ENCODE measurements at regions not wholly inside any gene's neighbourhood (a gene's known extent, or its start where the extent isn't known, plus 50 kb on each side); places are given as distances from the start of the nearest gene placed in this dataset.

- ChIA-PET CTCF (interaction anchor here (1.7 to 2.4 kb wide), 2 partner anchors 9 to 30 kb away, joined by 5 to 15 read pairs; no protein-coding TSS in a partner anchor), POLR2A (no interaction called here)
- no peaks in the 10 kb centered on the region for H3K27me3 Mint-ChIP-seq (ENCODE audit: low read depth)
- peaks cover 10% of the 10 kb centered on the region for H3K9me3 Mint-ChIP-seq
- peaks cover 5% of the 10 kb centered on the region; the same call in 1 of the 2 replicates for H3K36me3 Mint-ChIP-seq
- no peak for DNase-seq (ENCODE audit: low spot score)
- H3K27ac Mint-ChIP-seq: 0 out of 2 replicates have a peak overlapping the region, but pooled peaks have one; percentile 28
- no peak overlapping the region for H3K4me3 Mint-ChIP-seq
- peaks cover 17% of the 10 kb centered on the region for H3K4me1 Mint-ChIP-seq
- TF ChIP-seq RELA (CRISPR knock-in tag; IDR thresholded peaks at IDR 0.05; ENCODE audit: borderline replicate concordance): no peak
- 0 out of 2 replicates have a peak, but pooled peaks have one; percentile 34 for TF ChIP-seq ZNF423 (CRISPR knock-in tag; IDR thresholded peaks at IDR 0.05)
- peak; percentile 88 for ATAC-seq
Measured at GRCh38 chr5:117425163-117425562, 850.5 kb upstream of the SEMA6A start.

DNA sequence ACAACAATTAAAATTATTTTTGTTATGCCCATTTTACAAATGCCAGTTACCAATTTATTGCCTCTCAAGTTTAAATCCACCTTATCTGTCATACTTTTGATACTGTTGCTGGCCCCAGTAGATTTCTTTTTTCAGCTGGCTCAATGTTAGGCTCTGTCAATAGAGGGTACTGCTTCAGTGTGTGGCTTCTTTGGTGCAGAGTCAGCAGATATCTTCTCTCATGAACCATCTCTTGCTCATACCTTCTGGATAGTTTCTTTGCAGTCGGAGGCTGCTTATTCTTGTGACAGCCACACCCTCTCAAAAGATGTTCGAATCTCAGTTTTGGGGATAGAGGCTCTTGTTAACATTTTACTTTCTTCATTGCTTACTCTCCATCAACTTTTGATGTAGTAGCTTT is 849.9 kb upstream of the SEMA6A start:
- TF ChIP-seq SMAD3 (CRISPR knock-in tag; IDR thresholded peaks at IDR 0.05; ENCODE audit: borderline replicate concordance): no peak
- no peak for TF ChIP-seq TEAD1 (CRISPR knock-in tag; IDR thresholded peaks at IDR 0.05)
- no peak for TF ChIP-seq ZBTB21 (CRISPR knock-in tag; IDR thresholded peaks at IDR 0.05; ENCODE audit: borderline replicate concordance)
- TF ChIP-seq ZNF423 (CRISPR knock-in tag; IDR thresholded peaks at IDR 0.05): no peak
- TF ChIP-seq PRRX2 (CRISPR knock-in tag; IDR thresholded peaks at IDR 0.05): no peak
- no peak for TF ChIP-seq E2F5 (CRISPR knock-in tag; IDR thresholded peaks at IDR 0.05)
- TF ChIP-seq MXD4 (CRISPR knock-in tag; IDR thresholded peaks at IDR 0.05; ENCODE audit: borderline replicate concordance): no peak
- TF ChIP-seq ZMAT4 (CRISPR knock-in tag; IDR thresholded peaks at IDR 0.05): no peak
- TF ChIP-seq, protein P1, sequence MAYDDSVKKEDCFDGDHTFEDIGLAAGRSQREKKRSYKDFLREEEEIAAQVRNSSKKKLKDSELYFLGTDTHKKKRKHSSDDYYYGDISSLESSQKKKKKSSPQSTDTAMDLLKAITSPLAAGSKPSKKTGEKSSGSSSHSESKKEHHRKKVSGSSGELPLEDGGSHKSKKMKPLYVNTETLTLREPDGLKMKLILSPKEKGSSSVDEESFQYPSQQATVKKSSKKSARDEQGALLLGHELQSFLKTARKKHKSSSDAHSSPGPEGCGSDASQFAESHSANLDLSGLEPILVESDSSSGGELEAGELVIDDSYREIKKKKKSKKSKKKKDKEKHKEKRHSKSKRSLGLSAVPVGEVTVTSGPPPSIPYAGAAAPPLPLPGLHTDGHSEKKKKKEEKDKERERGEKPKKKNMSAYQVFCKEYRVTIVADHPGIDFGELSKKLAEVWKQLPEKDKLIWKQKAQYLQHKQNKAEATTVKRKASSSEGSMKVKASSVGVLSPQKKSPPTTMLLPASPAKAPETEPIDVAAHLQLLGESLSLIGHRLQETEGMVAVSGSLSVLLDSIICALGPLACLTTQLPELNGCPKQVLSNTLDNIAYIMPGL (CRISPR knock-in tag; IDR thresholded peaks at IDR 0.05): no peak
- TF ChIP-seq, protein P2, sequence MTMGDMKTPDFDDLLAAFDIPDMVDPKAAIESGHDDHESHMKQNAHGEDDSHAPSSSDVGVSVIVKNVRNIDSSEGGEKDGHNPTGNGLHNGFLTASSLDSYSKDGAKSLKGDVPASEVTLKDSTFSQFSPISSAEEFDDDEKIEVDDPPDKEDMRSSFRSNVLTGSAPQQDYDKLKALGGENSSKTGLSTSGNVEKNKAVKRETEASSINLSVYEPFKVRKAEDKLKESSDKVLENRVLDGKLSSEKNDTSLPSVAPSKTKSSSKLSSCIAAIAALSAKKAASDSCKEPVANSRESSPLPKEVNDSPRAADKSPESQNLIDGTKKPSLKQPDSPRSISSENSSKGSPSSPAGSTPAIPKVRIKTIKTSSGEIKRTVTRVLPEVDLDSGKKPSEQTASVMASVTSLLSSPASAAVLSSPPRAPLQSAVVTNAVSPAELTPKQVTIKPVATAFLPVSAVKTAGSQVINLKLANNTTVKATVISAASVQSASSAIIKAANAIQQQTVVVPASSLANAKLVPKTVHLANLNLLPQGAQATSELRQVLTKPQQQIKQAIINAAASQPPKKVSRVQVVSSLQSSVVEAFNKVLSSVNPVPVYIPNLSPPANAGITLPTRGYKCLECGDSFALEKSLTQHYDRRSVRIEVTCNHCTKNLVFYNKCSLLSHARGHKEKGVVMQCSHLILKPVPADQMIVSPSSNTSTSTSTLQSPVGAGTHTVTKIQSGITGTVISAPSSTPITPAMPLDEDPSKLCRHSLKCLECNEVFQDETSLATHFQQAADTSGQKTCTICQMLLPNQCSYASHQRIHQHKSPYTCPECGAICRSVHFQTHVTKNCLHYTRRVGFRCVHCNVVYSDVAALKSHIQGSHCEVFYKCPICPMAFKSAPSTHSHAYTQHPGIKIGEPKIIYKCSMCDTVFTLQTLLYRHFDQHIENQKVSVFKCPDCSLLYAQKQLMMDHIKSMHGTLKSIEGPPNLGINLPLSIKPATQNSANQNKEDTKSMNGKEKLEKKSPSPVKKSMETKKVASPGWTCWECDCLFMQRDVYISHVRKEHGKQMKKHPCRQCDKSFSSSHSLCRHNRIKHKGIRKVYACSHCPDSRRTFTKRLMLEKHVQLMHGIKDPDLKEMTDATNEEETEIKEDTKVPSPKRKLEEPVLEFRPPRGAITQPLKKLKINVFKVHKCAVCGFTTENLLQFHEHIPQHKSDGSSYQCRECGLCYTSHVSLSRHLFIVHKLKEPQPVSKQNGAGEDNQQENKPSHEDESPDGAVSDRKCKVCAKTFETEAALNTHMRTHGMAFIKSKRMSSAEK (CRISPR knock-in tag; IDR thresholded peaks at IDR 0.05; ENCODE audit: borderline replicate concordance): no peak
- TF ChIP-seq ZNF121 (CRISPR knock-in tag; IDR thresholded peaks at IDR 0.05): no peak
- no peak for TF ChIP-seq ZNF317 (CRISPR knock-in tag; IDR thresholded peaks at IDR 0.05; ENCODE audit: borderline replicate concordance, low read depth)
- Mint-ChIP-seq H3K9me3 (peaks cover 10% of the 10 kb centered on the region), H3K4me1 (peaks cover 17% of the 10 kb centered on the region), H3K4me3 (no peak overlapping the region), H3K36me3 (peaks cover 5% of the 10 kb centered on the region; the same call in 1 of the 2 replicates), H3K27me3 (ENCODE audit: low read depth) (no peaks in the 10 kb centered on the region), H3K27ac (no peak overlapping the region)
- no peak for ATAC-seq
- POLR2A ChIA-PET: no interaction called here
- no peak for DNase-seq (ENCODE audit: low spot score)
- CTCF ChIA-PET: interaction anchor here (1.7 to 2.4 kb wide), 2 partner anchors 10 to 31 kb away, joined by 5 to 15 read pairs; no protein-coding TSS in a partner anchor

DNA sequence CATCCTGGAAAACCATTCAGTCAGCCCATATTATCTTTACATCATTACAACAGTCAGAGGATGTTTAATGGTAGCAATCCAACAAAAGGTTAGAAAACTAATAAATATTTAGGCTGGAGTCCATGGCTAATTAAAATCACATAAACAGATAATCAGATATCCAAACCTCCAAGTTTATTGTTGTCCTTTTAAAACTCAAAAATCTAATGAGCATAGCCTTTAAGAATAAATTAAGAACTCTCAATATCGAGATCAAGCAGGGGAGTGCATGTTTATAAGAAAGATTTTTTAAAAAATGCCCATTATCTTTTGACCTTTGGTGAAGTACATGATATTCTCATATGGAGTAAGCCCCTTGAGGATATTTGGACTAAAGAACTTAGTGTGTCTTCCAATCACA is 842.9 kb upstream of the SEMA6A start:
- peaks cover 10% of the 10 kb centered on the region for H3K9me3 Mint-ChIP-seq
- CTCF ChIA-PET: no interaction called here
- no peak for ATAC-seq
- TF ChIP-seq SMAD3 (CRISPR knock-in tag; IDR thresholded peaks at IDR 0.05; ENCODE audit: borderline replicate concordance) (no peak), CTCF (IDR thresholded peaks at IDR 0.05) (no peak), MXD4 (CRISPR knock-in tag; IDR thresholded peaks at IDR 0.05; ENCODE audit: borderline replicate concordance) (no peak), PRDM15 (CRISPR knock-in tag; IDR thresholded peaks at IDR 0.05) (no peak)
- TF ChIP-seq, protein P3, sequence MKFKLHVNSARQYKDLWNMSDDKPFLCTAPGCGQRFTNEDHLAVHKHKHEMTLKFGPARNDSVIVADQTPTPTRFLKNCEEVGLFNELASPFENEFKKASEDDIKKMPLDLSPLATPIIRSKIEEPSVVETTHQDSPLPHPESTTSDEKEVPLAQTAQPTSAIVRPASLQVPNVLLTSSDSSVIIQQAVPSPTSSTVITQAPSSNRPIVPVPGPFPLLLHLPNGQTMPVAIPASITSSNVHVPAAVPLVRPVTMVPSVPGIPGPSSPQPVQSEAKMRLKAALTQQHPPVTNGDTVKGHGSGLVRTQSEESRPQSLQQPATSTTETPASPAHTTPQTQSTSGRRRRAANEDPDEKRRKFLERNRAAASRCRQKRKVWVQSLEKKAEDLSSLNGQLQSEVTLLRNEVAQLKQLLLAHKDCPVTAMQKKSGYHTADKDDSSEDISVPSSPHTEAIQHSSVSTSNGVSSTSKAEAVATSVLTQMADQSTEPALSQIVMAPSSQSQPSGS (CRISPR knock-in tag; IDR thresholded peaks at IDR 0.05; ENCODE audit: borderline replicate concordance, low read depth): no peak

More for the DNA sequence above, 842.9 kb upstream of the SEMA6A start:
- H3K4me3 Mint-ChIP-seq: no peak overlapping the region
- H3K4me1 Mint-ChIP-seq: no peaks in the 10 kb centered on the region
- peaks cover 5% of the 10 kb centered on the region; the same call in 1 of the 2 replicates for H3K36me3 Mint-ChIP-seq
- no peaks in the 10 kb centered on the region for H3K27me3 Mint-ChIP-seq (ENCODE audit: low read depth)
- DNase-seq (ENCODE audit: low spot score): no peak
- POLR2A ChIA-PET: no interaction called here
- no peak overlapping the region for H3K27ac Mint-ChIP-seq
